Loucy (cell line): ENCODE measurements at regions not wholly inside any gene's neighbourhood (a gene's known extent, or its start where the extent isn't known, plus 50 kb on each side); places are given as distances from the start of the nearest gene placed in this dataset.

Experiments used
- EZH2phosphoT487 ChIP-seq: fragments of 200-600 bp; IDR thresholded peaks from 2 replicates; pipeline ENCODE4 v1.6.1; 2018; ENCODE audit warnings: antibody characterized with exemption, mild to moderate bottlenecking, moderate library complexity, borderline replicate concordance
- TF ChIP-seq, protein P1 (sequence below): fragments of 200-600 bp; sonication (generic); conservative IDR thresholded peaks from 2 replicates; pipeline ENCODE4 v1.5.1; 2014; ENCODE audit warnings: mild to moderate bottlenecking, antibody characterized with exemption, low read length

DNA sequence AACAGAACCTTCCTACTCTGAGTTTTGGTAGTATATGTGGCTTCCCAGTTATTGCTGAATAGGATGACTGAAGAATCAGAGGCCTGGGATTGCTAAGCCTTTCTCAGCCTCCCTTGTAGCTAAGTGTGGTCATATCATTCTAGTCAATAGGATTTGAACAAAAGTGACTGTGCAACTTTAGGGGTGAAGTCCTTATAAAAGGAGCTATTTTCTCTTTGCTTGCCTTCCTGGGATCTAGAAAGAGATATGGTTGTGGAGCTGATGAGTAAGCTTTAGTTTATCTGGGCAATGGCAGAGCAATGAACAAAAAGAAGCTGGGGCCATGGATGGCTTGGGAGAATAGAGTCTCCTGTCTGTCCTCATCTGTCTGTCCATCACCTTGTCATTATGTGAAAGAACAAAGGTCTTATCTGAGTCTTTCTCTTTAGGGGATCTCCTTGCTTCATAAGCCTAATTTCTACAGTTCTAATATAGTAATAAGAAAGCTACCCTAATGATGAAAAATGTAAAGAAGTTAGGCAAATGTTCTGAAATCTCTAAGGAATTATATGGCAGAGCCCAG is 91.5 kb downstream of the TENT5C start:
- TF ChIP-seq, protein P1, sequence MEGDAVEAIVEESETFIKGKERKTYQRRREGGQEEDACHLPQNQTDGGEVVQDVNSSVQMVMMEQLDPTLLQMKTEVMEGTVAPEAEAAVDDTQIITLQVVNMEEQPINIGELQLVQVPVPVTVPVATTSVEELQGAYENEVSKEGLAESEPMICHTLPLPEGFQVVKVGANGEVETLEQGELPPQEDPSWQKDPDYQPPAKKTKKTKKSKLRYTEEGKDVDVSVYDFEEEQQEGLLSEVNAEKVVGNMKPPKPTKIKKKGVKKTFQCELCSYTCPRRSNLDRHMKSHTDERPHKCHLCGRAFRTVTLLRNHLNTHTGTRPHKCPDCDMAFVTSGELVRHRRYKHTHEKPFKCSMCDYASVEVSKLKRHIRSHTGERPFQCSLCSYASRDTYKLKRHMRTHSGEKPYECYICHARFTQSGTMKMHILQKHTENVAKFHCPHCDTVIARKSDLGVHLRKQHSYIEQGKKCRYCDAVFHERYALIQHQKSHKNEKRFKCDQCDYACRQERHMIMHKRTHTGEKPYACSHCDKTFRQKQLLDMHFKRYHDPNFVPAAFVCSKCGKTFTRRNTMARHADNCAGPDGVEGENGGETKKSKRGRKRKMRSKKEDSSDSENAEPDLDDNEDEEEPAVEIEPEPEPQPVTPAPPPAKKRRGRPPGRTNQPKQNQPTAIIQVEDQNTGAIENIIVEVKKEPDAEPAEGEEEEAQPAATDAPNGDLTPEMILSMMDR = no peak
- no peak for TF ChIP-seq EZH2phosphoT487
